ENCODE measurements at regions not wholly inside any gene's neighbourhood (a gene's known extent, or its start where the extent isn't known, plus 50 kb on each side); places are given as distances from the start of the nearest gene placed in this dataset.

DNA sequence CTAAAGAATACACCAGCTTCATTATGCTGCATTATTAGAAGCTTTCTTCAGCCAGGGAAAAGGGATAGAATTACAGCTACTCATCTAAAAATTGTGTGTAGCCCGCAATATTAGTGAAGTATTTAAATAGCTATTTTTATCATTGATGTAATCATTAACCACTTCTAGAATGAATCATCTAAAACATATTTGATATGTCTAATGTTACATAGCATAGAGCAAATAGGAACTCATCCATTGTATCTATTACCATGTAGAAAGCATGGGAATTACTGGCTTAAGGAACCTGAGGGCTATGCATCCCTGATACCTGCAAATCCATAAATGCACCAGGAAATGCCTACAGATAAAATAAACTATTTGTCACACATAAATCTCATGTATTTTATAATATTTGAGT is 54.5 kb upstream of the VGLL3 start:
- Histone ChIP-seq H3K9ac (ENCODE audit: control insufficient read depth, extremely low read depth, insufficient read depth, low read length) (no peak overlapping the region), H3K4me2 (ENCODE audit: control insufficient read depth, extremely low read depth, insufficient read depth, low read depth, low read length) (no peak overlapping the region), H3K4me1 (ENCODE audit: control insufficient read depth, extremely low read depth, insufficient read depth, low read length) (no peaks in the 10 kb centered on the region), H3K9me1 (ENCODE audit: control insufficient read depth, extremely low read depth, insufficient read depth, low read length) (no peaks in the 10 kb centered on the region), H3K79me2 (ENCODE audit: control insufficient read depth, insufficient read depth, low read length) (no peaks in the 10 kb centered on the region), H2AFZ (ENCODE audit: control insufficient read depth, low read length) (no peak overlapping the region), H3K27me3 (ENCODE audit: control insufficient read depth, extremely low read depth, insufficient read depth, low read length) (no peaks in the 10 kb centered on the region), H3K36me3 (ENCODE audit: control insufficient read depth in 2 of 2, extremely low read depth in 1 of 2, insufficient read depth in 2 of 2, low read length in 2 of 2) (no peaks in the 10 kb centered on the region), H4K20me1 (ENCODE audit: control insufficient read depth, extremely low read depth, insufficient read depth, low read length) (no peaks in the 10 kb centered on the region), H3K27ac (ENCODE audit: control insufficient read depth, insufficient read depth, low read length) (no peak overlapping the region), H3K4me3 (ENCODE audit: control insufficient read depth in 2 of 3, extremely low read depth in 1 of 3, insufficient read depth in 2 of 3, low read depth in 1 of 3, low read length in 3 of 3) (no peak overlapping the region), H3K9me3 (ENCODE audit: control insufficient read depth, low read depth, low read length) (no peaks in the 10 kb centered on the region)
- dilution Hi-C loops (cut with MboI; ENCODE audit: extremely low pct_ligation_motif_present, low sequenced_read_pairs): no loop called here
- DNase-seq (ENCODE audit: low read depth, low spot score) (no peak), FAIRE-seq (no peak)
- TF ChIP-seq, protein P1, sequence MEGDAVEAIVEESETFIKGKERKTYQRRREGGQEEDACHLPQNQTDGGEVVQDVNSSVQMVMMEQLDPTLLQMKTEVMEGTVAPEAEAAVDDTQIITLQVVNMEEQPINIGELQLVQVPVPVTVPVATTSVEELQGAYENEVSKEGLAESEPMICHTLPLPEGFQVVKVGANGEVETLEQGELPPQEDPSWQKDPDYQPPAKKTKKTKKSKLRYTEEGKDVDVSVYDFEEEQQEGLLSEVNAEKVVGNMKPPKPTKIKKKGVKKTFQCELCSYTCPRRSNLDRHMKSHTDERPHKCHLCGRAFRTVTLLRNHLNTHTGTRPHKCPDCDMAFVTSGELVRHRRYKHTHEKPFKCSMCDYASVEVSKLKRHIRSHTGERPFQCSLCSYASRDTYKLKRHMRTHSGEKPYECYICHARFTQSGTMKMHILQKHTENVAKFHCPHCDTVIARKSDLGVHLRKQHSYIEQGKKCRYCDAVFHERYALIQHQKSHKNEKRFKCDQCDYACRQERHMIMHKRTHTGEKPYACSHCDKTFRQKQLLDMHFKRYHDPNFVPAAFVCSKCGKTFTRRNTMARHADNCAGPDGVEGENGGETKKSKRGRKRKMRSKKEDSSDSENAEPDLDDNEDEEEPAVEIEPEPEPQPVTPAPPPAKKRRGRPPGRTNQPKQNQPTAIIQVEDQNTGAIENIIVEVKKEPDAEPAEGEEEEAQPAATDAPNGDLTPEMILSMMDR (optimal IDR thresholded peaks at IDR 0.05 in 1 of 3, IDR thresholded peaks at IDR 0.05 in 1 of 3, conservative IDR thresholded peaks at IDR 0.05 in 1 of 3; ENCODE audit: extremely low read depth in 1 of 3, insufficient read depth in 2 of 3, low read length in 3 of 3): no peak
- no peak for TF ChIP-seq EZH2 (IDR thresholded peaks at IDR 0.05; ENCODE audit: low read length)

DNA sequence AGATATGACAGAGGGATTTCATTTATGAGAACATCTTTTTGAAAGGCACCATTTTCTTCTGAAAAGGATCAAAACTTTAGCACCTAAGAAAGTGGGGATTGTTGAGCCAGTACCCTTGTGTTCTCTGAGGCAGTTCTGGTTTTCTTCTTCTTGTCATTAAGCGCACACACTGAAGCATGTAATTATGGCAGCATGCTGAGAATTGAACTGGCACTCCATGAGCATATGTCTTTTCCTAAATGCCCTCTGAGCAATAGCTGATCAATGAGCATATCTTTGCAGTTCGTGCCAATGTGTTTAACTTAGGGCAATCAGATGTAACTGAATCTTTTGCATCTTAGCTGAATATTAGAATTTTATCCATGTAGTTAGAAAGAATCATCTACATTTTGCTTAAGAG is 53.9 kb upstream of the VGLL3 start:
- Histone ChIP-seq H3K4me1 (ENCODE audit: control insufficient read depth, extremely low read depth, insufficient read depth, low read length) (no peaks in the 10 kb centered on the region), H3K9me3 (ENCODE audit: control insufficient read depth, low read depth, low read length) (no peaks in the 10 kb centered on the region), H3K9ac (ENCODE audit: control insufficient read depth, extremely low read depth, insufficient read depth, low read length) (no peak overlapping the region), H4K20me1 (ENCODE audit: control insufficient read depth, extremely low read depth, insufficient read depth, low read length) (no peaks in the 10 kb centered on the region), H3K36me3 (ENCODE audit: control insufficient read depth in 2 of 2, extremely low read depth in 1 of 2, insufficient read depth in 2 of 2, low read length in 2 of 2) (no peaks in the 10 kb centered on the region), H3K27me3 (ENCODE audit: control insufficient read depth, extremely low read depth, insufficient read depth, low read length) (no peaks in the 10 kb centered on the region), H2AFZ (ENCODE audit: control insufficient read depth, low read length) (no peak overlapping the region), H3K4me2 (ENCODE audit: control insufficient read depth, extremely low read depth, insufficient read depth, low read depth, low read length) (no peak overlapping the region), H3K4me3 (ENCODE audit: control insufficient read depth in 2 of 3, extremely low read depth in 1 of 3, insufficient read depth in 2 of 3, low read depth in 1 of 3, low read length in 3 of 3) (no peak overlapping the region), H3K9me1 (ENCODE audit: control insufficient read depth, extremely low read depth, insufficient read depth, low read length) (no peaks in the 10 kb centered on the region), H3K79me2 (ENCODE audit: control insufficient read depth, insufficient read depth, low read length) (no peaks in the 10 kb centered on the region), H3K27ac (ENCODE audit: control insufficient read depth, insufficient read depth, low read length) (no peak overlapping the region)
- no peak for FAIRE-seq
- no peak for TF ChIP-seq EZH2 (IDR thresholded peaks at IDR 0.05; ENCODE audit: low read length)
- TF ChIP-seq, protein P1 (optimal IDR thresholded peaks at IDR 0.05 in 1 of 3, IDR thresholded peaks at IDR 0.05 in 1 of 3, conservative IDR thresholded peaks at IDR 0.05 in 1 of 3; ENCODE audit: extremely low read depth in 1 of 3, insufficient read depth in 2 of 3, low read length in 3 of 3): no peak
- dilution Hi-C loops (cut with MboI; ENCODE audit: extremely low pct_ligation_motif_present, low sequenced_read_pairs): no loop called here
- DNase-seq (ENCODE audit: low read depth, low spot score): no peak
